Esophagus mucosa (tissue), 1 donor: ENCODE measurements at regions not wholly inside any gene's neighbourhood (a gene's known extent, or its start where the extent isn't known, plus 50 kb on each side); places are given as distances from the start of the nearest gene placed in this dataset.

Experiments
- ATAC-seq: fragments of 200-7000 bp; cut with Tn5 transposase; one replicate; pipeline ENCODE4 v1.9.1; 2020
- donor health status: DM: yes; HTN: yes; CAD: no.

- ATAC-seq = no peak
Observed at GRCh38 chr13:23488442-23488841, 54.9 kb upstream of the SACS start.

DNA sequence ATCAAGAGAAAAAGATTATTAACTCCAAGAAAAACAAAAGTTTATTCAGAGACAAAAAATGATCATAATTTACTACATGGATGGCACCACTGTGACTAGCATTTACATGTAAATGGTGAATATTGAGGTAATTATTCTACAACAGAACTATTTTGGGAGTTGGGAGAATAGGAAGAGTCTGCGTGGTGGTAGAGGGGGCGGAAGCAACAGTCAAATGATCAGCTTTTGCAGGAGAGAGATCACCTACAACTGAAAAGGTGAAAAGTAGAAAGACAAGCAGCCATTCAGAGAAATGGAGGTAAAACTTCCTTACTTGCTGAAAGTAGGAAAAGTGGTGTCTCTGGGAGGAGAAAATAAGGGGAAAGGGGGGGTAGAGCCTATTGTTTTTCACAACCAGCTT is 62.8 kb upstream of the SACS start:
- no peak for ATAC-seq

GRCh38 chr13:23497191-23497590 is 63.7 kb upstream of the SACS start:
- no peak for ATAC-seq

DNA sequence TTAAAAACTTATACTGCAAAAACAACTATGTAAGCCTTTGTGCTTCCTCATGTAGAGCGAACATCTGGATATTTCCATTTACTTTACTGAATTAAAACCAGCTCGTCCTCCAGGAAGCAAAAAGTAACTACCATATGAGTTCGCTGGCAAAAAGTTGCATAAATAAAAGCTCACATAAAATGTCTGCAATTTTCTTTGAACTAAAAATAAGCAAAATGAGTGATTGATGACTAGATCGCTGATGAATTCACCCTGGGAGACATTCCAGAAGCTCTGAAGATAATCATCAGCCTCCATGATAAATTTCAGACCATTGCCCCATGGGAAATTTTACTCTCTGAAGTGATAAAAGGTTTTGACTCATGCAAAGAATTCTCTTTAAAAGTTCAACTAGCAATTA is 67.3 kb upstream of the SACS start:
- no peak for ATAC-seq

- ATAC-seq = no peak
Observed at GRCh38 chr13:23504180-23504579, 66.0 kb upstream of the TNFRSF19 start.

DNA sequence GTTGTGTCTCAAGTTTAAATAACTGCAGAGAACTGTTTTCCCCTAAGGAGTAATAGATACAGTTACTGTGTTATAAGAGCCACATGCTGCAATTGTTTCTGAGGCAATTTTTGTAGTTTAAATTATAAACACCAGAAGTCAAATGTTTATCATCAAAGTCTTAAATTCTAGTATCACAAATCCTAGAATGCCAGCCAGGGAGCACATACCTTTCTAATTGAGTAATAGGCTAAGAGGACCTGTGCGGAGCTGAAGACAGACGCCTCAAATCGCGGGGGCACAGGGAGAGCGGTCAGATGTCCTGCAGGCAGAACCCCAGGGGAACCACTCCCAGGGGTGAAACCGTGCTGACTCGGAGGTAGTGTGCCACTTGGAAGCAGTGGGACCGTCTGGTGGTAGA is 65.2 kb upstream of the TNFRSF19 start:
- no peak for ATAC-seq

- no peak for ATAC-seq
Observed at GRCh38 chr13:23506071-23506806, 64.0 kb upstream of the TNFRSF19 start.

DNA sequence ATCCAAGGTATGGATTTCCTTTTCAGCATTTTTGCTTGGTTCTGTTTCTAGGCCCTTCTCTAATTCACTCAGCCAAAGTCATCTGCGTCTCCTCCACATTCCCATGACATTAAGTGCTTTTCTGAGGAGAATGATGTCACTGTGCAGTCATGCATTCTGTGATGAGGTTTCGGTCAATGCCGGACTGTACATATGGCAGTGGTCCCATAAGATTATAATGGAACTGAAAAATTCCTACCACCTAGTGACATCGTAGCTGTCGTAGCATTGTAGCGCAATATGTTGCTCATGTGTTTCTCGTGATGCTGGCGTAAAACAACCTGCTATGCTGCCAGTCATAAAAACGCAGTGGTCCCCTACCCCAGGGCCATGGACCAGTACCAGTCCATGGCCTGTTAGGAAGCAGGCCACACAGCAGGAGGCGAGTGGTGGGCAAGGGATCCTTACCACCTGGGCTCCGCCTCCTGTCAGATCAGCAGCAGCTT is 63.4 kb upstream of the TNFRSF19 start:
- ATAC-seq = no peak

- ATAC-seq = no peak
Observed at GRCh38 chr13:23509781-23510543, 60.2 kb upstream of the TNFRSF19 start.

DNA sequence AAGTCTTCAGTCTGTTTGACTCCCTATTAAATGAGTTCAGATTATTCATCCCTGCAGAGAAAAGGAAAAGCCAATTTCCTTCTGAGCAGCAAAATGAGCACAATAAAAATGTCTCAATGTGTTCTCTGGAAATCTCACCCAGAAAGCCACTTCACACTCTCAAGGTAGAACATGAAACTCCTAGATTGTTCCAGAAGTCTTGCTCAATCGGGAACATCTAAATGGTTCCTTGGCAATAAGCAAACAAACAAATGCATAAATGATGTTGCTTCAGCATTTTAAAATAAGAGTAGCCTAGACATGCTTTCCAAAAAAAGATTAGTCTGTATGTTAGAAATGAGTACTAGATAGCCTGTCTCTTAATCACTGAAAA is 59.7 kb upstream of the TNFRSF19 start:
- no peak for ATAC-seq

DNA sequence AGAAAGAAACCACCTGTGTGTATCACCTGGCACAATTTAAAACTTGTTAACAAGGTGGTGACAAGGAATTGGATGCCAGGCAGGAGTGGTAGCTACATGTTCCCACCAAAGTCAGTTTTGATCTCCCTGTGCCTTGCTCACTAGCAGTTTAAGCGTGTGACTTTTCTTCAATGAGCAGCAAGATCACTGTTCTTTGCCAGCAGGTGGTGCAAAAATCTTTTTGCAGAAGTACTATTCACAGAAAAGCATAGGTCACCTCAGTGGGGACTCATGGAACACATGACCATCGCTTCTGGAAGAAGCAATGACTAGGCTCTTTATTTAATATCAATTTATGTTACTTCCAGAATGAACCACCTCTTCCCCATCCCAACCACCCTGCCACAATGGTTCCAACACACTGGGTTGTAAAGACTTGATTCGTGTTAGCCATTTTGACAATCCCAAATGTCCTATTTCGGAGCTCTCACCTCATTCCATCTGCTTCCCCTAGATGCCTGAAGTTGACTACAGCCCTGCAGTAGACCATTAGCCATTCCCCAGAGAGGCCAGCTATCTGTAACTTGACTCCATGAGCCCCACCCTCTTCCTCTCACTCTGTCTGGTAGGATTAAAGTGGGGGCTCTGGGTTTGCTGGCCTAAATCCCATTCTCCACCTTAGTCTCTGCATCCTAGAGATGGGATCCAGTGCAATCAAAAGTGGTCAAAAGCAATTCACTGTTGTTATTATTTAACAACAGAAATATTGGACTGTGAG is 59.1 kb upstream of the TNFRSF19 start:
- ATAC-seq = peak; percentile 50

GRCh38 chr13:23512762-23513395 is 57.3 kb upstream of the TNFRSF19 start:
- no peak for ATAC-seq

GRCh38 chr13:23513455-23513854 is 56.8 kb upstream of the TNFRSF19 start:
- no peak for ATAC-seq

DNA sequence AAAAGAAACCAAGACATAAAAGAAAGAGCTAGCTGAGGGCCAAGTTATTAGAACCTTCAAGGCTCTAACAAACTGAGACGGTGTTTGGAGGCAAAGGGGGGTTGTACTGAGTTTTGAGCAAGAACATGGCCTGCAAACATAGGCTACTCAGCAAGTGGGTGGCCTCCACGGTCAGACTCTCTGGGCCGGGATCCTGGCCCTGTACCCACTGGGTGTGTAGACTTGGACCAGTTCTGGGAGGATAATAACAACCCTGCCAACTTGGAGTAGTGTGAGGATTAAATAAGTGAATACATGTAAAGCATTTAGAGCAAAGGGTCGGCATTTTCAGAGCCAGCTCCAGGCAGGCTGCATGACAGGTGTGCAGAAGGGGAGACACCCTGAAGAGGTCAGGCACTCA is 56.1 kb upstream of the TNFRSF19 start:
- ATAC-seq = no peak

GRCh38 chr13:23515116-23515515 is 55.1 kb upstream of the TNFRSF19 start:
- no peak for ATAC-seq

GRCh38 chr13:23516190-23516589 is 54.0 kb upstream of the TNFRSF19 start:
- ATAC-seq = no peak

- ATAC-seq = no peak
Observed at GRCh38 chr13:23516702-23517101, 53.5 kb upstream of the TNFRSF19 start.

DNA sequence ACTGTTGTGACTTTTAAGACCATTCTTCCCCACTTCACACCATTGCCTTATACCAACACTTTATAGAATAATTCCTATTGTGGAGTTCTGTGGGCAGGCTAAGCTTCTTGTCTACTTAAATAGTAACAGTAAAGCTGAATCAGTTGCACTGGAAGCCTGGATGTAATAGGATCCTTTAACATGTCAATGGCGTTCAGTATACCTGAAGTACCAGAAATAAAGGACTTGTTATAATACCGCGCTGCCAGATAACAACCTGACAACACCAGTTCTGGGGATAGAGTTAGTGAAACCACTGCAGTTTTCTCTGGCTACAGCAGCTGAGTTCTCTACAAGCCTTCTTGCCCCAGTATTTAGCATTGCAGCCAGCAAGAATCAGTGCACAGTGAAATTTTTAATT is 52.0 kb upstream of the TNFRSF19 start:
- ATAC-seq = no peak
